HT-29 (cell line): ENCODE measurements at regions not wholly inside any gene's neighbourhood (a gene's known extent, or its start where the extent isn't known, plus 50 kb on each side); places are given as distances from the start of the nearest gene placed in this dataset.
"Not testable (repeated sequence)": the region's sequence is repeated elsewhere in the genome, so short reads cannot be mapped to it uniquely, and the experiment has no call there.

Experiments used
- DNase-seq: peaks from one replicate; pipeline ENCODE4 v3.0.0-alpha.2; 2015; ENCODE audit warnings: low spot score

DNA sequence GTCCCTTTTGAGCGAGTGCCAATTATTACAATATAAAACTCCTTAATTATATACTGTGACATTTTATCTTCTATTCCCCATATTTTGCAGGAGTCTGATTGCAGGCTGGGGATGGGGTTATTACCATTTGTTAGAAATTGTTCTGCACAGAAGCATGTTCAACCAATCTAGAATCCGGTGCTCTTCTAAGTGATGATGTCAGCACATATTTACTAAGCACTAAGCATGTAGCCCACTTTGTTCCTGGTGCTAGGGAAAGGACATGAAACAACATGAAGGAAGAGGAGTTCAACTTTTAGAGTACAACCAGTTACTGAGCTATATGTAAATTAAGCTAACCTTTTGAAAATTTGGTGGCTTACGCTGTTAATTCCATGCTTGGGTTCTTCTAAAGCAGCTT is 52.8 kb upstream of the IL1RAPL2 start:
- no peak for DNase-seq

- DNase-seq, result no peak
These were observed 55.2 kb upstream of the IL1RAPL2 start for GRCh38 chrX:104510801-104511200.

DNA sequence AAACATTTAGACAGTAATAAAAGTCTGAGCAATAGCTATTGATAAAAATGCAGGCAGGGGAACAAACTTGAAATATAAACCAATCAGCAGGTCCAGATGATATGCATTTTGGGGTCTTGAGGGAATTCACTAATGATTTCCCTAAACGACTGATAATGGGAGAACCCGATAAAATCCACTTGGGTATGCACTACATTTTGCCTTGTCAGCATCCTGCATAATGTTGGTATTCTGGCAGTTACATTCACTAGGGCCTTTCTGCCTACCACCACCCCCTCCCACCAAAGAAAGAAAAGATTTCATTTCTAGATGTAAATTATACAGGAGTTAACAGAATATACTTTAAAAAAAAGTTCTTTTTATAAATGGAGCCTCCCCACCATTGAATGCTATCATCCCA is 63.5 kb upstream of the IL1RAPL2 start:
- no peak for DNase-seq

DNA sequence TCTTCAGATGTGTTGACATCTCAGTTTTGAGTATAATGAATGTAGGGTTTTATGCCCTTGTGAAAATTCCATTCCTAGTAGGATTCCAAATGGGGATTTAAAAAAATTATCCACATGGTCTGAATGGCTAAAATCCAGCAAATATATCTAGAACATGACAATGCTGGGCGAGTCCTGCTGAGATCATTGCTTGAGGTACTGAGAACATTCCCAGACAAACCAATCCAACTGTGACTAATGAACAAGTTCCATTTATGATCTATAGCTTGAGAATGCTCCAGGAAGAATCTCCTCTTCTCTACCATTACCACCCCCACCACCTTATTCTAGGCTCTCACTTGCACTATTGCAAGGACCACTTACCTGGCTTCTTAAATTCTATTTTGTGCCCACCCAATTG is 77.2 kb upstream of the IL1RAPL2 start:
- no peak for DNase-seq

DNA sequence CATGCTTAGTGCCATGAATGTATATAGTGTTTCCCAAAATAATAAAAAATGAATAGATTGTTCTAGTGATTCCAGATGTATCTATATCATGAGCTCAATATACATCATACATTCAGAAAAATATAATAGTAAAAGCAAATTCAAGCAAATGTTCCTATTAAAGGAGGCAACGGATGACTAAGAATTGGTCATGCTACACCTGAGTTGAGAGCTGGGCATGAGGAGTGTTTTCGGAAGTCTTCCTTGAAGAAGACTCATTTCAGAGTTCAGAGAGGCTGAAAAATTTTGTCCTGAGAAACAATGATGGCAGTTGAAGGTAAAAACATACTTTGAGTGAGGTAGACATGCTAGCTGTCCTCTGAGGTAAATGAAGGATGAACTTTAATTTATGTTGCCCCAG is 79.3 kb upstream of the IL1RAPL2 start:
- DNase-seq, result no peak

DNA sequence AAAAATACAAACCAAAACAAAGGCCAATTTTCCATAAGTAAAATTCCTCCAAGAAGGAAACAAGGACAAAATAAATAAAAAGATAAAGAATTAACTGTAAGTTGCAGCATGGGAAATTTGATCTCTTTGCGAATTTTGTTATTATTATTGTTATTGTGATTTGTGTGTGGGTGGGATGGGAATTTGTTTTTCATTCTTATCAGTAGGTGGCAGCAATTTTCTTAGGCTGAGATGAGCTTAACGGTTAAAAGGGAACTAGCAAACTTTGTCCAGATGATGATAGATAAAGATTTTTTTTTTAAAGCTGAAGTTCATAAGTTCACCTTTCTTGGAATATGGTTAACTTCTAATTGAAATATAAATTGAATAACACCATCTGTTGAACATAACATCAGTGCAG is 83.2 kb upstream of the IL1RAPL2 start:
- no peak for DNase-seq

GRCh38 chrX:104469771-104470170 is 96.2 kb upstream of the IL1RAPL2 start:
- no peak for DNase-seq

DNA sequence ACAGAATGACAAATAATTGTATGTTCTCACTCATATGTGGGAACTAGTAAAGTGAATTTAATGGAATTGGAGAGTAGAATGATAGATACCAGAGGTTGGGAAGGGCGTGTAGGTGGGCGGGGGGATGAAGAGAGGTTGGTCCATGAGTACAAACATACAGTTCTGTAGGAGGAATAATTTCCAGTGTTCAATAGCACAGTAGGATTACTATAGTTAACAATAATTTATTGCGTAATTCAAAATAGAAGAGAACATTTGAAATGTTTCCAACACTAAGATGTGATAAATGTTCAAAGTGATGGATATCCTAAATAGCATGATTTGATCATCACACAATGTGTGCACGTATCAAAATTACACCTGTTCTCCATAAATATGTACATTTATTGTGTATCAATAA is 106.2 kb upstream of the IL1RAPL2 start:
- DNase-seq, result no peak

DNA sequence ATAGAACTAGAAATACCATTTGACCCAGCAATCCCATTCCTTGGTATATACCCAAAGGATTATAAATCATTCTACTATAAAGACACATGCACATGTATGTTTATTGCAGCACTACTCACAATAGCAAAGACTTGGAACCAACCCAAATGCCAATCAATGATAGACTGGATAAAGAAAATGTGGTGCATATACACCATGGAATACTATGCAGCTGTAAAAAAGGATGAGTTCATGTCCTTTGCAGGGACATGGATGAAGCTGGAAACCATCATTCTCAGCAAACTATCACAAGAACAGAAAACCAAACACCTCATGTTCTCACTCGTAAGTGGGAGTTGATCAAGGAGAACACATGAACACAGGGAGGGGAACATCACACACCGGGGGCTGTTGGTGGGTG is 108.9 kb upstream of the IL1RAPL2 start:
- DNase-seq, result not testable (repeated sequence)

GRCh38 chrX:104450316-104450715 is 115.7 kb upstream of the IL1RAPL2 start:
- DNase-seq, result no peak

DNA sequence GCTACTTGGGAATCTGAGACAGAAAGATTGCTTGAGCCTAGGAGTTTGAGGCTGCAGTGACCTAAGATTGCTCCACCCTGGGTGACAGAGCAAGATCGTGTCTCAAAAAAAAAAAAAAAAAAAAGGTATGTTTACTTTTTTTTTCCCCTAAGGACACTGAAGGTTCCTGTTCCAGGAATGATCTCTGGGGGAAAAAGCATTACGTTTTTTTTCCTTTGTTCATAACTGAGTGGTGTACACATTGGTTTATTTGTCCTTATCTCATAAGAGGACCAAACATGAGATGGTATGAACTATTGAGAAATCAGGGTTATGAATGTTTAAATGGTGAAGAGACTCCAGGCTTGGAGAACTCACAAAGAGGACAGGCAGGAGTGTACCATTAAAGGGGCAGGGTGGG is 120.4 kb upstream of the IL1RAPL2 start:
- no peak for DNase-seq

- no peak for DNase-seq
These were observed 130.8 kb upstream of the IL1RAPL2 start for GRCh38 chrX:104435249-104435648.

DNA sequence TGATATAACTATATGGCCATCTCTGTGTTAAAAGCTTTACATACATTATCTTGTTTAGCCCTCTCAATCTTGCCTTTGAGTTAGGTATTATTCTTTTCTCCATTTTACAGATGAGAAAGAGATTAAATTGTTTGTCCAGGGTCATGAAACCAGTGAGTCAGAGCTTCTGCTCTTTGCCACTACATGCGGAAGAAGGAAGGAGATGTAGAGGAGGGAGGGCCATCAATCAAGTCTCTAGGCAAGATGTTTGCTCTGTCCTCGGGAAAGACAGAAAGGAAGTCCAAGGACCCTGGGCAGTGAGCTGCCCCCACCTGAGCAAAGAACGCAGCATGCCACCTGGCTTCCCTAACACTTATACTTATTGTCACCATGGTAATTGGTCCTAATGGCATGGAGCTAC is 133.7 kb upstream of the IL1RAPL2 start:
- DNase-seq, result peak; percentile 82

- DNase-seq, result peak; percentile 50
These were observed 135.3 kb upstream of the IL1RAPL2 start for GRCh38 chrX:104430742-104431119.

- no peak for DNase-seq
These were observed 135.8 kb upstream of the IL1RAPL2 start for GRCh38 chrX:104430072-104430741.

- no peak for DNase-seq
These were observed 137.8 kb upstream of the IL1RAPL2 start for GRCh38 chrX:104428231-104428630.

GRCh38 chrX:104427693-104428092 is 138.3 kb upstream of the IL1RAPL2 start:
- DNase-seq, result peak; percentile 33

DNA sequence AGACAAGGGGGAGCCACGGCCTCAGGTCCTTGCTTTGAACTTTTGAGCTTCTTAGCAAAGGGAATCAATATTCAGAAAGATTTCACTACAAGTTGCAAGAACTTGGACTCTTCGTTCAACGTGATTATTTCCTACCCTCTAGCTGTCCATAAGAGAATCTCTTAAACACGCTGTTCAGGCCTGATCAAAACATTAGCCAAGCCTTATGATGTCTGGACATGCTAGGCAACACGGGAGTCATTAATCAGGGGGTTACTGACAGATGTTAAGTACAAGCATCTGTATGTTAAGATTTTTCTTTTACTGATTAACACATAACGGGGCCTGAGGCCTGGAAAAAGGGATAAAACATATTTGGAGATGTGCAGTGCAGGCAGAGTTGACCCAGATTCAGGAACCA is 138.9 kb upstream of the IL1RAPL2 start:
- no peak for DNase-seq

- no peak for DNase-seq
These were observed 145.1 kb upstream of the IL1RAPL2 start for GRCh38 chrX:104420907-104421306.

DNA sequence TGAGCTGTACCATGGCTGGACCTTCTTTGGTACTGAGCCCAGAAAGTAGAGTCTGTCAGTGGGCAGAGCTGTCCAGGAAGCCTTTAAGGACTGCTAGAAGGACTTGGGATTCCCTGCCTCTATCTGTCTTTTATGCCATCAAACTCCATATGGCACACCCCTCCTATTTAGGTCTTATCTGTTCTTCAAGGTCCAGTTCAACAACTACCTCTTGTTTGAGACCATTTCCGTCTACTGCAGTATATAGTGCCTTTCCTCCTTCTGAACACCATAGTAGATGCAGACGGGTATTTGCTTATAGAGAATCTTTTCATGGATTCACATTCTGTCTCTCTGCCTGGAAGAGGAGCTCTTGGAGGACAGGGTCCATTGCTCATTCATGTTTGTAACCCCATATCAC is 146.1 kb upstream of the IL1RAPL2 start:
- no peak for DNase-seq

DNA sequence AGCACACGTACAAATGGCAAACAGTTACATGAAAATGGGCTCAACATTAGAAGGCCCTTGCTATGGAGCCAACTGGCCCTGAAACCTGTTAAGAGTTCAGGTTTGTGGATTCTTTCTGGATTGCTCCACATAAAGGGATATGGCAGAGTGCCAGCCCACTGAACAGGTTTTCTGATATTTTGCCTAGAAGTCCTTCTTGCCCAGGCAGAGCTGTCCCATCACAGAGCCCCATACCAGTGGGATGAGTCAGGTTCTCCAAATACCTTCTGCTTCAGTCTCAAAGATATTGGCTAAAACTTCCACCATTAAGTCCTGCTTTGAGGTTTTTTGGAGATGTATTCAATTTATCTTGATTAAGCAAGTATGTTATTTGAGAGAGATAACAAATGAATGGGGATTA is 146.8 kb upstream of the IL1RAPL2 start:
- peak; percentile 76 for DNase-seq

- no peak for DNase-seq
These were observed 154.2 kb upstream of the IL1RAPL2 start for GRCh38 chrX:104411800-104412199.

- no peak for DNase-seq
These were observed 145.7 kb upstream of the ESX1 start for GRCh38 chrX:104400387-104400786.

- DNase-seq, result no peak
These were observed 137.6 kb upstream of the ESX1 start for GRCh38 chrX:104392350-104392749.
